RPMI7951 (cell line): ENCODE measurements at regions not wholly inside any gene's neighbourhood (a gene's known extent, or its start where the extent isn't known, plus 50 kb on each side); places are given as distances from the start of the nearest gene placed in this dataset.

ENCODE experiments used
- DNase-seq: peaks from one replicate; pipeline ENCODE4 v3.0.0-alpha.2; 2012; ENCODE audit warnings: low read depth

- no peak for DNase-seq
These were observed 200.6 kb upstream of the MEX3C start for GRCh38 chr18:51398104-51398503.

- no peak for DNase-seq
These were observed 202.1 kb upstream of the MEX3C start for GRCh38 chr18:51399491-51400122.

GRCh38 chr18:51400721-51401120, 203.2 kb upstream of the MEX3C start:
- DNase-seq: no peak

GRCh38 chr18:51401912-51402311, 204.4 kb upstream of the MEX3C start:
- no peak for DNase-seq

GRCh38 chr18:51404620-51405019, 207.1 kb upstream of the MEX3C start:
- DNase-seq: no peak

GRCh38 chr18:51405683-51406477, 208.4 kb upstream of the MEX3C start:
- no peak for DNase-seq

- DNase-seq: no peak
These were observed 220.4 kb upstream of the MEX3C start for GRCh38 chr18:51417643-51418483.

- no peak for DNase-seq
These were observed 228.0 kb upstream of the MEX3C start for GRCh38 chr18:51425475-51425874.

- no peak for DNase-seq
These were observed 228.4 kb upstream of the MEX3C start for GRCh38 chr18:51425889-51426288.

GRCh38 chr18:51426996-51427395, 229.5 kb upstream of the MEX3C start:
- no peak for DNase-seq

- no peak for DNase-seq
These were observed 232.2 kb upstream of the MEX3C start for GRCh38 chr18:51429644-51430043.

- DNase-seq: no peak
These were observed 233.1 kb upstream of the MEX3C start for GRCh38 chr18:51430538-51430937.

- no peak for DNase-seq
These were observed 235.8 kb upstream of the MEX3C start for GRCh38 chr18:51433296-51433695.

- no peak for DNase-seq
These were observed 236.4 kb upstream of the MEX3C start for GRCh38 chr18:51433881-51434280.

GRCh38 chr18:51437280-51438271, 240.1 kb upstream of the MEX3C start:
- no peak for DNase-seq

- no peak for DNase-seq
These were observed 241.4 kb upstream of the MEX3C start for GRCh38 chr18:51438797-51439350.

- DNase-seq: no peak
These were observed 244.5 kb upstream of the MEX3C start for GRCh38 chr18:51442012-51442411.

- DNase-seq: no peak
These were observed 249.2 kb upstream of the MEX3C start for GRCh38 chr18:51446571-51447210.

GRCh38 chr18:51447351-51448342, 250.2 kb upstream of the MEX3C start:
- DNase-seq: no peak
